SK-MEL-5 (cell line): ENCODE measurements at regions not wholly inside any gene's neighbourhood (a gene's known extent, or its start where the extent isn't known, plus 50 kb on each side); places are given as distances from the start of the nearest gene placed in this dataset.

Experiments used
- small RNA-seq, 2 experiments: library from RNA; depleted of rRNA; stranded (forward); fragments of <200 nt; gene quantifications; one replicate each; pipeline ENCODE3, GENCODE V24; 2014

Small RNA genes lying in the stretch of these regions (small RNA-seq; reads per million reads assigned to genes)
- gene AC025281.1 = 0 reads per million in 2 experiments
- gene RNA5SP428 = 0 to 0.43 reads per million in 2 experiments
